ENCODE measurements at regions not wholly inside any gene's neighbourhood (a gene's known extent, or its start where the extent isn't known, plus 50 kb on each side); places are given as distances from the start of the nearest gene placed in this dataset.

DNA sequence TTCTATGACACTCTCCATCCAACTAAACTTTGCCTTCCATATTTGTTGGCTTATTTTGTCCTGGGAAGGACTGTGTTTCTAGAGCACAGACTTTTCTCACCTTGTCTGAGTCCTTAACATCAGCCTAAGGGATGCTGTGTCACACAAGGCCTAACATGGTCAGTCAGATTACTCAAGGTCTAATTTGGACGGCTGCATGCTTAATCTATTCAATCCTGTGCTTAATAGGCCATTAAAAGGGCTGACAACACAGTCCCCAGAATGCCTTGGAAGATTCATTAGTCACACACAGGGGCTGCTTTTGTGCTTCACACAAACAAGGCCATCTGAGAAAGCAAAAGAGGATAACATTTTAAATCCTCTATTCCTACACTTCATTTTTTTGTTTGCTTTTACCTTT is 84.0 kb downstream of the DYNAP start:
- no peak overlapping the region for H3K27ac ChIP-seq
- H3K27me3 ChIP-seq (replicated peaks; ENCODE audit: insufficient read depth), result no peaks in the 10 kb centered on the region
- ATAC-seq (ENCODE audit: insufficient number of reproducible peaks, low FRiP score, low read depth), result no peak
- no peaks in the 10 kb centered on the region for H3K4me1 ChIP-seq (ENCODE audit: control insufficient read depth in 1 of 2, low read depth in 2 of 2)
- no peak for DNase-seq (ENCODE audit: low spot score)
- no peak overlapping the region for H3K4me3 ChIP-seq
- TF ChIP-seq, protein P1, sequence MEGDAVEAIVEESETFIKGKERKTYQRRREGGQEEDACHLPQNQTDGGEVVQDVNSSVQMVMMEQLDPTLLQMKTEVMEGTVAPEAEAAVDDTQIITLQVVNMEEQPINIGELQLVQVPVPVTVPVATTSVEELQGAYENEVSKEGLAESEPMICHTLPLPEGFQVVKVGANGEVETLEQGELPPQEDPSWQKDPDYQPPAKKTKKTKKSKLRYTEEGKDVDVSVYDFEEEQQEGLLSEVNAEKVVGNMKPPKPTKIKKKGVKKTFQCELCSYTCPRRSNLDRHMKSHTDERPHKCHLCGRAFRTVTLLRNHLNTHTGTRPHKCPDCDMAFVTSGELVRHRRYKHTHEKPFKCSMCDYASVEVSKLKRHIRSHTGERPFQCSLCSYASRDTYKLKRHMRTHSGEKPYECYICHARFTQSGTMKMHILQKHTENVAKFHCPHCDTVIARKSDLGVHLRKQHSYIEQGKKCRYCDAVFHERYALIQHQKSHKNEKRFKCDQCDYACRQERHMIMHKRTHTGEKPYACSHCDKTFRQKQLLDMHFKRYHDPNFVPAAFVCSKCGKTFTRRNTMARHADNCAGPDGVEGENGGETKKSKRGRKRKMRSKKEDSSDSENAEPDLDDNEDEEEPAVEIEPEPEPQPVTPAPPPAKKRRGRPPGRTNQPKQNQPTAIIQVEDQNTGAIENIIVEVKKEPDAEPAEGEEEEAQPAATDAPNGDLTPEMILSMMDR (IDR thresholded peaks at IDR 0.05), result no peak
- H3K9me3 ChIP-seq, result no peaks in the 10 kb centered on the region
- H3K36me3 ChIP-seq, result no peaks in the 10 kb centered on the region

DNA sequence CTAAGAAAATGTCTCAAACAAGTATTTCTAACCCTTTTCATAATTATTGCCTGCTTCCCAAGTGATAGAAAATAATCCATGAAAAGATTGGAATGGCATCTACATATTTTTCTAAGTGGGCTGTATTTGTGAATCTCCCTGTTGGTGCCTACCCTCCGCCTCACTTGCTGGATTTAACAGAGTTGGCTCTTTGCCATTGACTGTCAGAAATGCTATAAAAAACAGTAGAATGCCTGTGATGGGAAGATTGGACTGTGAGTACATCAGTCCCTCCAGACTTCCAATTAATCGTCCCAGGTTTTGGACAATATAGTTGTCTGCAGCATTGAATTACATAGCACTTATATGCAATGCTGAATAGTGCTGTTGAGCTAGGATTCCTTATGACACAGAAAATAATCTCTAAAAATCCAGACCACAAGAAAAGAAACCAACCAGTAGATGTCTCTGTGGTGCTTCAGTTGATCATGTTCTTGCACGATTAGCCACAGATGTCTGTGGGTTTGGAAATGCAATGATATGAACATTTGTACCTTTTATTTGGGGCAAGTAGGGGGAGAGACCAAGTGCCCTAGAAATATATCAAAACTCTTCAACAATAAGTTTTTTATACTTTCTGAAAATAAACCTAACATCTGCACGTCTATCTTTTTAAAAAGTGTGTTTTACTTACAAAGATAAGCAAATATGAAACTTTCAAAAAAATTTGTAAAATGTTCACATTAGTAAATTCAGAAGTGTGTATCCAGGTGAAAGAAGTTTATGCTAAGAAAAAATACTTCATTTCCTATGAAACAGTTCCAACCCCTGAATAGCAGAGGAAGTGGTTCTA is 88.5 kb downstream of the DYNAP start:
- no peak overlapping the region for H3K27ac ChIP-seq
- DNase-seq (ENCODE audit: low spot score) (no peak), ATAC-seq (ENCODE audit: insufficient number of reproducible peaks, low FRiP score, low read depth) (no peak)
- H3K4me3 ChIP-seq, result no peak overlapping the region
- TF ChIP-seq, protein P1 (IDR thresholded peaks at IDR 0.05), result no peak
- no peaks in the 10 kb centered on the region for H3K4me1 ChIP-seq (ENCODE audit: control insufficient read depth in 1 of 2, low read depth in 2 of 2)
- no peaks in the 10 kb centered on the region for H3K9me3 ChIP-seq
- H3K27me3 ChIP-seq (replicated peaks; ENCODE audit: insufficient read depth), result no peaks in the 10 kb centered on the region
- no peaks in the 10 kb centered on the region for H3K36me3 ChIP-seq

GRCh38 chr18:54684784-54685183 is 93.7 kb downstream of the DYNAP start:
- no peaks in the 10 kb centered on the region for H3K36me3 ChIP-seq
- ATAC-seq (ENCODE audit: insufficient number of reproducible peaks, low FRiP score, low read depth) (no peak), DNase-seq (ENCODE audit: low spot score) (no peak)
- no peaks in the 10 kb centered on the region for H3K27me3 ChIP-seq (replicated peaks; ENCODE audit: insufficient read depth)
- no peak overlapping the region for H3K27ac ChIP-seq
- H3K4me1 ChIP-seq (ENCODE audit: control insufficient read depth in 1 of 2, low read depth in 2 of 2), result no peaks in the 10 kb centered on the region
- TF ChIP-seq, protein P1 (IDR thresholded peaks at IDR 0.05), result no peak
- H3K4me3 ChIP-seq, result no peak overlapping the region
- no peaks in the 10 kb centered on the region for H3K9me3 ChIP-seq

GRCh38 chr18:54689319-54689718 is 98.3 kb downstream of the DYNAP start:
- no peak overlapping the region for H3K27ac ChIP-seq
- no peaks in the 10 kb centered on the region for H3K27me3 ChIP-seq (replicated peaks; ENCODE audit: insufficient read depth)
- DNase-seq (ENCODE audit: low spot score) (no peak), ATAC-seq (ENCODE audit: insufficient number of reproducible peaks, low FRiP score, low read depth) (no peak)
- TF ChIP-seq, protein P1 (IDR thresholded peaks at IDR 0.05), result no peak
- no peaks in the 10 kb centered on the region for H3K4me1 ChIP-seq (ENCODE audit: control insufficient read depth in 1 of 2, low read depth in 2 of 2)
- no peak overlapping the region for H3K4me3 ChIP-seq
- no peaks in the 10 kb centered on the region for H3K9me3 ChIP-seq
- no peaks in the 10 kb centered on the region for H3K36me3 ChIP-seq

GRCh38 chr18:54690198-54690597 is 99.2 kb downstream of the DYNAP start:
- no peaks in the 10 kb centered on the region for H3K36me3 ChIP-seq
- DNase-seq (ENCODE audit: low spot score) (no peak), ATAC-seq (ENCODE audit: insufficient number of reproducible peaks, low FRiP score, low read depth) (no peak)
- H3K4me3 ChIP-seq, result no peak overlapping the region
- no peaks in the 10 kb centered on the region for H3K4me1 ChIP-seq (ENCODE audit: control insufficient read depth in 1 of 2, low read depth in 2 of 2)
- H3K27me3 ChIP-seq (replicated peaks; ENCODE audit: insufficient read depth), result no peaks in the 10 kb centered on the region
- no peak overlapping the region for H3K27ac ChIP-seq
- TF ChIP-seq, protein P1 (IDR thresholded peaks at IDR 0.05), result no peak
- no peaks in the 10 kb centered on the region for H3K9me3 ChIP-seq
